ENCODE measurements at regions not wholly inside any gene's neighbourhood (a gene's known extent, or its start where the extent isn't known, plus 50 kb on each side); places are given as distances from the start of the nearest gene placed in this dataset.

DNA sequence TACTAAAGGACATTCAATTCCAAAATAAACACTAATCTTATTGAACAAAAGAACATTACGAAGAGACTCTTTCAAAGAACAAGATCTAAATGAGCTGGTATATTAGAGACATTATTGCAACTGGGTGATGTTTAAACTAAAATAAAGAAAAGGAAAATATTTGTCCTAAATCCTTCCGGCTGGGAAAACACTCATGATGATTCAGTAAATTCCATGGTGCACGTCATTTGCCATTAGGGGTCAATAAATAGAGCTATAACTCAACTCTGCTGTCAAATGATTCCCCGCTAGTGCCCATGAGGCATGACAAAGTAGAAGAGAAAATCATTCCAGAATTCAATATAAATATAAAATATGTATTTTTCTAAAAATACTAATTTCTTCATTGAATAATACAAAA, 565.5 kb upstream of the TUSC1 start (continued):
- TF ChIP-seq, protein P1, sequence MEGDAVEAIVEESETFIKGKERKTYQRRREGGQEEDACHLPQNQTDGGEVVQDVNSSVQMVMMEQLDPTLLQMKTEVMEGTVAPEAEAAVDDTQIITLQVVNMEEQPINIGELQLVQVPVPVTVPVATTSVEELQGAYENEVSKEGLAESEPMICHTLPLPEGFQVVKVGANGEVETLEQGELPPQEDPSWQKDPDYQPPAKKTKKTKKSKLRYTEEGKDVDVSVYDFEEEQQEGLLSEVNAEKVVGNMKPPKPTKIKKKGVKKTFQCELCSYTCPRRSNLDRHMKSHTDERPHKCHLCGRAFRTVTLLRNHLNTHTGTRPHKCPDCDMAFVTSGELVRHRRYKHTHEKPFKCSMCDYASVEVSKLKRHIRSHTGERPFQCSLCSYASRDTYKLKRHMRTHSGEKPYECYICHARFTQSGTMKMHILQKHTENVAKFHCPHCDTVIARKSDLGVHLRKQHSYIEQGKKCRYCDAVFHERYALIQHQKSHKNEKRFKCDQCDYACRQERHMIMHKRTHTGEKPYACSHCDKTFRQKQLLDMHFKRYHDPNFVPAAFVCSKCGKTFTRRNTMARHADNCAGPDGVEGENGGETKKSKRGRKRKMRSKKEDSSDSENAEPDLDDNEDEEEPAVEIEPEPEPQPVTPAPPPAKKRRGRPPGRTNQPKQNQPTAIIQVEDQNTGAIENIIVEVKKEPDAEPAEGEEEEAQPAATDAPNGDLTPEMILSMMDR (IDR thresholded peaks at IDR 0.05), result no peak
- no peak for TF ChIP-seq SMC3 (IDR thresholded peaks at IDR 0.05; ENCODE audit: low read depth, low read length)
- TF ChIP-seq NRF1 (IDR thresholded peaks at IDR 0.05; ENCODE audit: low read depth, low read length), result no peak
- no peak for TF ChIP-seq RCOR1 (IDR thresholded peaks at IDR 0.05; ENCODE audit: low read length)
- peak; percentile 61 for TF ChIP-seq MEF2A (IDR thresholded peaks at IDR 0.05; ENCODE audit: borderline replicate concordance, low read depth)
- TF ChIP-seq POLR2AphosphoS5 (IDR thresholded peaks at IDR 0.05; ENCODE audit: low read depth, low read length), result no peak
- TF ChIP-seq TEAD4 (IDR thresholded peaks at IDR 0.05; ENCODE audit: borderline replicate concordance, insufficient read depth), result peak; percentile 76; the same call in 1 of the 2 replicates
- TF ChIP-seq, protein P2, sequence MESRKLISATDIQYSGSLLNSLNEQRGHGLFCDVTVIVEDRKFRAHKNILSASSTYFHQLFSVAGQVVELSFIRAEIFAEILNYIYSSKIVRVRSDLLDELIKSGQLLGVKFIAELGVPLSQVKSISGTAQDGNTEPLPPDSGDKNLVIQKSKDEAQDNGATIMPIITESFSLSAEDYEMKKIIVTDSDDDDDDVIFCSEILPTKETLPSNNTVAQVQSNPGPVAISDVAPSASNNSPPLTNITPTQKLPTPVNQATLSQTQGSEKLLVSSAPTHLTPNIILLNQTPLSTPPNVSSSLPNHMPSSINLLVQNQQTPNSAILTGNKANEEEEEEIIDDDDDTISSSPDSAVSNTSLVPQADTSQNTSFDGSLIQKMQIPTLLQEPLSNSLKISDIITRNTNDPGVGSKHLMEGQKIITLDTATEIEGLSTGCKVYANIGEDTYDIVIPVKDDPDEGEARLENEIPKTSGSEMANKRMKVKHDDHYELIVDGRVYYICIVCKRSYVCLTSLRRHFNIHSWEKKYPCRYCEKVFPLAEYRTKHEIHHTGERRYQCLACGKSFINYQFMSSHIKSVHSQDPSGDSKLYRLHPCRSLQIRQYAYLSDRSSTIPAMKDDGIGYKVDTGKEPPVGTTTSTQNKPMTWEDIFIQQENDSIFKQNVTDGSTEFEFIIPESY (IDR thresholded peaks at IDR 0.05; ENCODE audit: borderline replicate concordance, low read depth), result no peak
- no peak for TF ChIP-seq FOXM1 (IDR thresholded peaks at IDR 0.05; ENCODE audit: low read depth)
- TF ChIP-seq RAD21 (IDR thresholded peaks at IDR 0.05; ENCODE audit: low read length), result no peak
- no peak for TF ChIP-seq CHD2 (IDR thresholded peaks at IDR 0.05; ENCODE audit: low read length, partially characterized antibody)
- TF ChIP-seq FOXJ3 (CRISPR knock-in tag; IDR thresholded peaks at IDR 0.05), result no peak
- peak; percentile 20 to 90; a peak in 2 of 4 replicates for TF ChIP-seq EP300 (IDR thresholded peaks at IDR 0.05; ENCODE audit: borderline replicate concordance in 1 of 2, low read depth in 1 of 2, low read length in 1 of 2)
- TF ChIP-seq, protein P3, sequence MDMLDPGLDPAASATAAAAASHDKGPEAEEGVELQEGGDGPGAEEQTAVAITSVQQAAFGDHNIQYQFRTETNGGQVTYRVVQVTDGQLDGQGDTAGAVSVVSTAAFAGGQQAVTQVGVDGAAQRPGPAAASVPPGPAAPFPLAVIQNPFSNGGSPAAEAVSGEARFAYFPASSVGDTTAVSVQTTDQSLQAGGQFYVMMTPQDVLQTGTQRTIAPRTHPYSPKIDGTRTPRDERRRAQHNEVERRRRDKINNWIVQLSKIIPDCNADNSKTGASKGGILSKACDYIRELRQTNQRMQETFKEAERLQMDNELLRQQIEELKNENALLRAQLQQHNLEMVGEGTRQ (IDR thresholded peaks at IDR 0.05; ENCODE audit: borderline replicate concordance, low read depth, low read length), result no peak
- TF ChIP-seq, protein P4, sequence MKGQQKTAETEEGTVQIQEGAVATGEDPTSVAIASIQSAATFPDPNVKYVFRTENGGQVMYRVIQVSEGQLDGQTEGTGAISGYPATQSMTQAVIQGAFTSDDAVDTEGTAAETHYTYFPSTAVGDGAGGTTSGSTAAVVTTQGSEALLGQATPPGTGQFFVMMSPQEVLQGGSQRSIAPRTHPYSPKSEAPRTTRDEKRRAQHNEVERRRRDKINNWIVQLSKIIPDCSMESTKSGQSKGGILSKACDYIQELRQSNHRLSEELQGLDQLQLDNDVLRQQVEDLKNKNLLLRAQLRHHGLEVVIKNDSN (IDR thresholded peaks at IDR 0.05; ENCODE audit: borderline replicate concordance, low read depth), result no peak
- TF ChIP-seq EZH2phosphoT487 (IDR thresholded peaks at IDR 0.05; ENCODE audit: borderline replicate concordance, low read depth), result no peak
- TF ChIP-seq GABPA (IDR thresholded peaks at IDR 0.05; ENCODE audit: low read depth), result no peak
- TF ChIP-seq TCF12 (IDR thresholded peaks at IDR 0.05), result peak; percentile 69
- TF ChIP-seq, protein P5, sequence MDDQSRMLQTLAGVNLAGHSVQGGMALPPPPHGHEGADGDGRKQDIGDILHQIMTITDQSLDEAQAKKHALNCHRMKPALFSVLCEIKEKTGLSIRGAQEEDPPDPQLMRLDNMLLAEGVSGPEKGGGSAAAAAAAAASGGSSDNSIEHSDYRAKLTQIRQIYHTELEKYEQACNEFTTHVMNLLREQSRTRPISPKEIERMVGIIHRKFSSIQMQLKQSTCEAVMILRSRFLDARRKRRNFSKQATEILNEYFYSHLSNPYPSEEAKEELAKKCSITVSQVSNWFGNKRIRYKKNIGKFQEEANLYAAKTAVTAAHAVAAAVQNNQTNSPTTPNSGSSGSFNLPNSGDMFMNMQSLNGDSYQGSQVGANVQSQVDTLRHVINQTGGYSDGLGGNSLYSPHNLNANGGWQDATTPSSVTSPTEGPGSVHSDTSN (IDR thresholded peaks at IDR 0.05), result peak; percentile 93
- TF ChIP-seq RXRA (IDR thresholded peaks at IDR 0.05; ENCODE audit: borderline replicate concordance, low read depth), result peak; percentile 62; the same call in 1 of the 2 replicates

Measured in SK-N-SH (cell line).